ENCODE measurements at regions not wholly inside any gene's neighbourhood (a gene's known extent, or its start where the extent isn't known, plus 50 kb on each side); places are given as distances from the start of the nearest gene placed in this dataset.

- TF ChIP-seq POLR2A (IDR thresholded peaks at IDR 0.05) (no peak), CTCF (IDR thresholded peaks at IDR 0.05) (no peak)
These were observed 216.9 kb upstream of the LRP1B start for GRCh38 chr2:142347751-142348150.
